Omental fat pad (tissue), 3 donors: ENCODE measurements at regions not wholly inside any gene's neighbourhood (a gene's known extent, or its start where the extent isn't known, plus 50 kb on each side); places are given as distances from the start of the nearest gene placed in this dataset.

ENCODE experiments used
- ATAC-seq: fragments of 150-250 bp; one replicate; pipeline ENCODE4 v1.9.1; 2016; ENCODE audit warnings: mild to moderate bottlenecking, moderate library complexity; ENCODE audit not compliant: low FRiP score
- DNase-seq: peaks from one replicate; pipeline ENCODE4 v3.0.0-alpha.2; 2019; ENCODE audit warnings: low spot score
- TF ChIP-seq, protein P1 (sequence below), 3 donors: fragments of 450-650 bp; IDR thresholded peaks; one replicate each; pipeline ENCODE4 v1.5.1; 2016 to 2017; ENCODE audit warnings: antibody characterized with exemption in 3 of 3, mild to moderate bottlenecking in 3 of 3, moderate library complexity in 2 of 3

DNA sequence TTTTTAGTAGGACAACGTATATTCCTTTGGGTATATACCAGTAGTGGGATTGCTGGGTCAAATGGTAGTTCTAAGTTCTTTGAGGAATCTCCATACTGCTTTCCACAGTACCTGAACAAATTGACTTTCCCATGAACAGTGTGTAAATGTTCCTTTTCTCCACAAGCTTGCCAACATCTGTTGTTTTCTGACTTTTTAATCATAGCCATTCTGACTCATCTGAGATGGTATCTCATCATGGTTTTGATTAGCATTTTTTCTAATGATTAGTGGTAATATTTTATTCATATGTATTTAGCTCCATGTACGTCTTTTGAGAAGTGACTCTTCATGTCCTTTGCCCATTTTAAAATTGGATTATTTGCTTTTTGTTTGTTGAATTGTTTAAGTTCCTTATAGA lies 58.4 kb upstream of the CERS6 start:
- ATAC-seq (no peak), DNase-seq (no peak)
- TF ChIP-seq, protein P1, sequence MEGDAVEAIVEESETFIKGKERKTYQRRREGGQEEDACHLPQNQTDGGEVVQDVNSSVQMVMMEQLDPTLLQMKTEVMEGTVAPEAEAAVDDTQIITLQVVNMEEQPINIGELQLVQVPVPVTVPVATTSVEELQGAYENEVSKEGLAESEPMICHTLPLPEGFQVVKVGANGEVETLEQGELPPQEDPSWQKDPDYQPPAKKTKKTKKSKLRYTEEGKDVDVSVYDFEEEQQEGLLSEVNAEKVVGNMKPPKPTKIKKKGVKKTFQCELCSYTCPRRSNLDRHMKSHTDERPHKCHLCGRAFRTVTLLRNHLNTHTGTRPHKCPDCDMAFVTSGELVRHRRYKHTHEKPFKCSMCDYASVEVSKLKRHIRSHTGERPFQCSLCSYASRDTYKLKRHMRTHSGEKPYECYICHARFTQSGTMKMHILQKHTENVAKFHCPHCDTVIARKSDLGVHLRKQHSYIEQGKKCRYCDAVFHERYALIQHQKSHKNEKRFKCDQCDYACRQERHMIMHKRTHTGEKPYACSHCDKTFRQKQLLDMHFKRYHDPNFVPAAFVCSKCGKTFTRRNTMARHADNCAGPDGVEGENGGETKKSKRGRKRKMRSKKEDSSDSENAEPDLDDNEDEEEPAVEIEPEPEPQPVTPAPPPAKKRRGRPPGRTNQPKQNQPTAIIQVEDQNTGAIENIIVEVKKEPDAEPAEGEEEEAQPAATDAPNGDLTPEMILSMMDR (IDR thresholded peaks at IDR 0.05): no peak

DNA sequence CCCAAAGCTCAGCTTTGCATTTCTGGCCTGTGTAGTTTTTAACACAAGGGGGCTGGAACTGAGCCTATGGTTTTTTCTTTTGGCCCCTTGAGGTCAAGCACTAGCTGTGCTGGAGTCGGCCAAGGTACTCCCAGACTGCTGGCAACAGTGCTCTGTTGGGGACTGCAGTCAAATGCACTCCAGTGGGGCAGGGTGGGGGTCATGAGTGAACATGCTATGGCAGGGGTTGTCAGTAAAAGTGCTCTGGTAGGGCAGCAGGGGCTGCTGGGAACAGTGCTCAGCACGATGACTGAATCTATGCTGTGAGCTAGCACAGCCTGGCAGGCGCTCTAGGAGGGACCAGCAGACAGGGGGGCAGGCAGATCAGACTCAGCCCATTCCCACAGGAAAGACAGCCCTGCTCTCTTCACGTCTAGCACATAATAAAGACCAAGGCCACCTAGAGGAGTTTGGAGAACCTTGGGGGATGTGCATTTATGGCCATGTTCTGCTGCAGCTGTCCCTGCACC lies 55.0 kb upstream of the CERS6 start:
- no peak for ATAC-seq
- DNase-seq: no peak
- TF ChIP-seq, protein P1 (IDR thresholded peaks at IDR 0.05): no peak

DNA sequence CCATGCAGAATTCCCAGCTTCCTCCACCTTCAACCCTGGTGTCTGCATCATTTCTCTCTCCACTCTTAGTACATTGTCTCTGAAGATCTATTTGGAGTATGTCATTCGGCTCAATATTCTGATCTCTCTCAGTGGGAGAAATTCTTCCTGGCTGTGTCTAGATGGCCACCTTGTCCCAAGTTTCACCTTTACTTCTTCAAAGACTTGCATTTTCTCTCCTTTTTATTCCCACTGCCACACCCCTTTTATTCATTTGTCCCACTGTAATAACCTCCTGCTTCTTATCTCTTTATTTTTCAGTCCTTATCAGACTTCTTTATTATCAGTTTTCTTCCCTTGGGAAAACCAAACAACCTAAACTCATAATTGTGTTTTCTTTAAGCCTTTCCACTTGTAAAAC lies 54.3 kb upstream of the CERS6 start:
- ATAC-seq: no peak
- TF ChIP-seq, protein P1 (IDR thresholded peaks at IDR 0.05): no peak
- DNase-seq: no peak

DNA sequence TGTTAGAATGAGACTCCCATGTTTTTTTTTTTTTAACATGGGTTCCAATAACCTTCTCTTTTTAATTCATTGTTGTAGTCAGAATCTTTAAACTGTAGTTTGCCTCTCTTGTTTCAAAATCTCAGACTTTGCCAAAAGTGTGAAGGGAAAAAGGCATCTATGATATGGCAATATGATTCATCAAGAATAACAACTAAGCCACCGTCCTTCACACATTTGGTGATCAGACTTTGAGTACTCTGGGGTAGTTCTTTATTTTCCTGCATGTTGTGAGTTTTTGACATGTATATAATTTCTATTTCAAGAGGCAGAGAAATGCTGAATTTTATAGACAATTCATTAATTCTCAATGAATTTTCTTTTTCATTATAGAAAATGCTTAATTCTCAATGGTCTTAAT lies 53.5 kb upstream of the CERS6 start:
- TF ChIP-seq, protein P1 (IDR thresholded peaks at IDR 0.05): no peak
- ATAC-seq (no peak), DNase-seq (no peak)

DNA sequence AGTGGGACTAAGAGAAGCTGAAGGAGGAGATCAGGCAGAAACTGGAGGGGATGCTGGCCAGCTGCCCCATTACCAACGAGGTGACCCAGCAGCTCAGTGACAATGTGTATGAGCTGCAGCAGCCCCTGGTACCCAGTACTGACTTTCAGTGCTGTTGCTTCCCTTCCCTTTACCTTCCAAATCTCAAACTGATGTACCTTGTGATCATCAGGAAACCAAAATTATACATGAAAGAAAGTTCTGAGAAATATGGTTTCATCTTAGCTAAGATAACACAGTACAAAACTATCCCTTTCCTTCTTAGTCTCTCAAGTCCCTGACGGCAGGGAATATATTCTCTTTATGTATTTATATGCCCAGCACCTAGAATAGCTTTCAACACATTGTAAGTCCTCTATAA lies 52.3 kb upstream of the CERS6 start:
- DNase-seq (no peak), ATAC-seq (no peak)
- TF ChIP-seq, protein P1 (IDR thresholded peaks at IDR 0.05): no peak

DNA sequence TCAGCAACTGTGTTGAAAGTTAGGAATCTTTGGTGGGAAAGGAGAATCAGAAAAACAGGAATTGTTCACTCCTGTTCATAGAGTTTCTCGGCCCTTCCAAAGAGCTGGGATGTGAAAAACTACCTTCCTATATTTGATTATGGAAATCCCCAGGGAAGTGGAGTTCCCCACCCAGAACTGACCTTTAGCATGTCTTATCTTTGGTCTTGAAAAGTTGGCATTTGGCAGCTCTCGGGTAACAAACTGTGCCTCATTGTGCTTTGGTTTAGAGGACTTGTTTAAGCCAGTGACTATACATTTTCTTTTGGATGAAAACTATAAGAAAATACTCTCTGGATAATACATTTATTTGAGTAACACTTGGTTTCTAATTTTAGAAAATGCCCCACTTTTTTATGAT lies 51.3 kb upstream of the CERS6 start:
- DNase-seq (no peak), ATAC-seq (no peak)
- TF ChIP-seq, protein P1 (IDR thresholded peaks at IDR 0.05): no peak
